Keratinocyte (primary cell): ENCODE measurements at regions not wholly inside any gene's neighbourhood (a gene's known extent, or its start where the extent isn't known, plus 50 kb on each side); places are given as distances from the start of the nearest gene placed in this dataset.

Experiments
- DNase-seq: peaks from one replicate; pipeline ENCODE4 v3.0.0-alpha.2; 2011; ENCODE audit warnings: low read depth, missing footprints, low spot score
- FAIRE-seq: peaks from 2 replicates; lab custom pipeline; 2011; peaks lifted over from hg19 to GRCh38; lab: Jason Lieb, UNC
- H2AFZ ChIP-seq: 2 replicates; pipeline ENCODE4 v1.6.0; 2012; ENCODE audit warnings: low read length, control low read depth, inconsistent platforms; ENCODE audit not compliant: control insufficient read depth
- H3K27ac ChIP-seq: 2 replicates; pipeline ENCODE4 v1.5.1; 2011; ENCODE audit warnings: low read length; ENCODE audit not compliant: control insufficient read depth, insufficient read depth
- H3K27me3 ChIP-seq: 3 replicates; pipeline ENCODE4 v1.6.0; 2011; ENCODE audit warnings: low read length; ENCODE audit not compliant: control insufficient read depth, insufficient read depth; ENCODE audit errors: extremely low read depth
- H3K36me3 ChIP-seq, 2 experiments: 2 replicates in 1 of 2; 3 replicates in 1 of 2; pipeline ENCODE4 v1.5.1; 2011; ENCODE audit warnings: low read length in 2 of 2, mild to moderate bottlenecking in 1 of 2; ENCODE audit not compliant: control insufficient read depth in 2 of 2, insufficient read depth in 2 of 2; ENCODE audit errors: extremely low read depth in 1 of 2
- H3K4me1 ChIP-seq: 3 replicates; pipeline ENCODE4 v1.5.1; 2011; ENCODE audit warnings: low read length; ENCODE audit not compliant: control insufficient read depth, insufficient read depth; ENCODE audit errors: extremely low read depth
- H3K4me2 ChIP-seq: 3 replicates; pipeline ENCODE4 v1.6.0; 2011; ENCODE audit warnings: low read depth, low read length; ENCODE audit not compliant: control insufficient read depth, insufficient read depth; ENCODE audit errors: extremely low read depth
- H3K4me3 ChIP-seq, 3 experiments: fragments of 200-600 bp in 1 of 3; sonication (generic) in 1 of 3; 2 replicates in 2 of 3; 3 replicates in 1 of 3; pipeline ENCODE4 v1.5.1; 2011 to 2016; ENCODE audit warnings: low read length in 3 of 3, mild to moderate bottlenecking in 3 of 3, control low read depth in 2 of 3, inconsistent platforms in 1 of 3, low read depth in 1 of 3, mixed read lengths in 1 of 3, mixed run types in 1 of 3, moderate library complexity in 1 of 3; ENCODE audit not compliant: control insufficient read depth in 2 of 3, insufficient read depth in 2 of 3; ENCODE audit errors: extremely low read depth in 1 of 3
- H3K79me2 ChIP-seq: 2 replicates; pipeline ENCODE4 v1.6.0; 2012; ENCODE audit warnings: low read length; ENCODE audit not compliant: control insufficient read depth, insufficient read depth
- H3K9ac ChIP-seq: 3 replicates; pipeline ENCODE4 v1.6.0; 2011; ENCODE audit warnings: low read length; ENCODE audit not compliant: control insufficient read depth, insufficient read depth; ENCODE audit errors: extremely low read depth
- H3K9me1 ChIP-seq: 3 replicates; pipeline ENCODE4 v1.6.0; 2011; ENCODE audit warnings: low read length; ENCODE audit not compliant: control insufficient read depth, insufficient read depth; ENCODE audit errors: extremely low read depth
- H3K9me3 ChIP-seq: 2 replicates; pipeline ENCODE4 v1.5.1; 2012; ENCODE audit warnings: low read depth, low read length; ENCODE audit not compliant: control insufficient read depth
- H4K20me1 ChIP-seq: 3 replicates; pipeline ENCODE4 v1.6.0; 2011; ENCODE audit warnings: low read length; ENCODE audit not compliant: control insufficient read depth, insufficient read depth; ENCODE audit errors: extremely low read depth
- EZH2 ChIP-seq: IDR thresholded peaks from one replicate; pipeline ENCODE4 v1.6.1; 2012; ENCODE audit warnings: inconsistent platforms, mild to moderate bottlenecking, low read length, moderate library complexity
- dilution Hi-C: fragments of 300-500 bp; cut with MboI; formaldehyde crosslinking; loops from one replicate; pipeline ENCODE4 v1.7.0; 2020; ENCODE audit warnings: low sequenced_read_pairs; ENCODE audit not compliant: extremely low pct_ligation_motif_present
- TF ChIP-seq, protein P1 (sequence below), 3 experiments: IDR thresholded peaks in 1 of 3; conservative IDR thresholded peaks in 1 of 3; optimal IDR thresholded peaks in 1 of 3; 2 replicates in 2 of 3; 3 replicates in 1 of 3; pipeline versions ENCODE3 to v1.5.1; 2011; ENCODE audit warnings: low read length in 3 of 3, mild to moderate bottlenecking in 3 of 3, moderate library complexity in 2 of 3, control low read depth in 1 of 3, inconsistent platforms in 1 of 3; ENCODE audit not compliant: insufficient read depth in 2 of 3; ENCODE audit errors: extremely low read depth in 1 of 3

DNA sequence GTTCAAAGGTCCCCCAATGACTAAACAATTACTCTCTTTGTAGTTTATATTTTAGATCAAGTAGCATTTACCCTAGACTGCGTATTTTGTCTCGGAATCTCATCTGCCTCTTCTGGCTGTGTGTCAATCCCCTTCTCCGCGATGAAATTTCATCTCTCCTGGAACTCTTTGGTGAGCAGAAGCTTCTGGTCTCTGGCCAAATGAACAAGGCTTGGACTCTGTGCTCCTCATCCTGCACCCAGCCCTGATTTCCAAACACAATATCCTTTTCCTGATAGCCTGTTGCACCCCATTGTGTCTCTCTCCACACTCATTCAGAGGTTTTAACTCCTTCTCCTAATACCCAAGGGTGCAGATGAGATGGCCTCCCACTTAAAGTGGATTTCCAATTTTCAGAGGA is 609.4 kb upstream of the CDH5 start:
- no peaks in the 10 kb centered on the region for H3K4me1 ChIP-seq
- dilution Hi-C loops = no loop called here
- H3K9me1 ChIP-seq = no peaks in the 10 kb centered on the region
- H3K27me3 ChIP-seq = no peaks in the 10 kb centered on the region
- DNase-seq = no peak
- FAIRE-seq = no peak
- no peaks in the 10 kb centered on the region for H3K36me3 ChIP-seq
- no peak overlapping the region for H3K9ac ChIP-seq
- no peak overlapping the region for H3K4me3 ChIP-seq
- no peak overlapping the region for H3K27ac ChIP-seq
- H4K20me1 ChIP-seq = no peaks in the 10 kb centered on the region
- TF ChIP-seq, protein P1, sequence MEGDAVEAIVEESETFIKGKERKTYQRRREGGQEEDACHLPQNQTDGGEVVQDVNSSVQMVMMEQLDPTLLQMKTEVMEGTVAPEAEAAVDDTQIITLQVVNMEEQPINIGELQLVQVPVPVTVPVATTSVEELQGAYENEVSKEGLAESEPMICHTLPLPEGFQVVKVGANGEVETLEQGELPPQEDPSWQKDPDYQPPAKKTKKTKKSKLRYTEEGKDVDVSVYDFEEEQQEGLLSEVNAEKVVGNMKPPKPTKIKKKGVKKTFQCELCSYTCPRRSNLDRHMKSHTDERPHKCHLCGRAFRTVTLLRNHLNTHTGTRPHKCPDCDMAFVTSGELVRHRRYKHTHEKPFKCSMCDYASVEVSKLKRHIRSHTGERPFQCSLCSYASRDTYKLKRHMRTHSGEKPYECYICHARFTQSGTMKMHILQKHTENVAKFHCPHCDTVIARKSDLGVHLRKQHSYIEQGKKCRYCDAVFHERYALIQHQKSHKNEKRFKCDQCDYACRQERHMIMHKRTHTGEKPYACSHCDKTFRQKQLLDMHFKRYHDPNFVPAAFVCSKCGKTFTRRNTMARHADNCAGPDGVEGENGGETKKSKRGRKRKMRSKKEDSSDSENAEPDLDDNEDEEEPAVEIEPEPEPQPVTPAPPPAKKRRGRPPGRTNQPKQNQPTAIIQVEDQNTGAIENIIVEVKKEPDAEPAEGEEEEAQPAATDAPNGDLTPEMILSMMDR (optimal IDR thresholded peaks at IDR 0.05 in 1 of 3, IDR thresholded peaks at IDR 0.05 in 1 of 3, conservative IDR thresholded peaks at IDR 0.05 in 1 of 3; ENCODE audit: extremely low read depth in 1 of 3, insufficient read depth in 2 of 3, low read length in 3 of 3) = no peak
- no peak for TF ChIP-seq EZH2
- H2AFZ ChIP-seq = no peak overlapping the region
- no peak overlapping the region for H3K4me2 ChIP-seq
- no peaks in the 10 kb centered on the region for H3K9me3 ChIP-seq
- no peaks in the 10 kb centered on the region for H3K79me2 ChIP-seq

DNA sequence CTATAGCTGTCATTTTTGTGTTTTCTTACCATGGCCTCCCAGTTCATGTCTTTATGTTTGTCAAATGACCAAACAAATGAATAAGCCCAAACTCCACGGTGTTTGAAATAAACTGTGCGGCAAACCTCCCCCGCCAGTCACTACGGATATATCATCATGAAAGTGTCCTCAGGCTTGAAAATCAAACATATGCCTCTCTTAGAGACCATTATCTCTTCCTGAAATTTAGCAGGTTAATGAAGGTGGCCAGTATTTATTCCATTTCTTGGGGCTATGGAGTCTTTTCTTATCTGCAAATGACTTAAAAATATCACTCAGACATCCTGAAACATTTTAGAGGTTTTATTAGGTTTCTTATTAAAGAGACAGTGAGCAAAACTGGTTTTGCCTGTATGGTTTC is 610.3 kb upstream of the CDH5 start:
- FAIRE-seq = no peak
- H3K27ac ChIP-seq = no peak overlapping the region

More for the DNA sequence above, 610.3 kb upstream of the CDH5 start:
- no peaks in the 10 kb centered on the region for H3K79me2 ChIP-seq
- no peaks in the 10 kb centered on the region for H3K27me3 ChIP-seq
- H3K9me1 ChIP-seq = no peaks in the 10 kb centered on the region
- dilution Hi-C loops = no loop called here
- no peaks in the 10 kb centered on the region for H4K20me1 ChIP-seq
- no peak overlapping the region for H3K4me2 ChIP-seq
- TF ChIP-seq, protein P1 (optimal IDR thresholded peaks at IDR 0.05 in 1 of 3, IDR thresholded peaks at IDR 0.05 in 1 of 3, conservative IDR thresholded peaks at IDR 0.05 in 1 of 3; ENCODE audit: extremely low read depth in 1 of 3, insufficient read depth in 2 of 3, low read length in 3 of 3) = no peak
- TF ChIP-seq EZH2 = no peak
- no peak overlapping the region for H2AFZ ChIP-seq
- no peak overlapping the region for H3K9ac ChIP-seq
- DNase-seq = no peak
- H3K4me3 ChIP-seq = no peak overlapping the region
- H3K4me1 ChIP-seq = no peaks in the 10 kb centered on the region
- no peaks in the 10 kb centered on the region for H3K9me3 ChIP-seq
- H3K36me3 ChIP-seq = no peaks in the 10 kb centered on the region
